ENCODE measurements at regions not wholly inside any gene's neighbourhood (a gene's known extent, or its start where the extent isn't known, plus 50 kb on each side); places are given as distances from the start of the nearest gene placed in this dataset.

DNA sequence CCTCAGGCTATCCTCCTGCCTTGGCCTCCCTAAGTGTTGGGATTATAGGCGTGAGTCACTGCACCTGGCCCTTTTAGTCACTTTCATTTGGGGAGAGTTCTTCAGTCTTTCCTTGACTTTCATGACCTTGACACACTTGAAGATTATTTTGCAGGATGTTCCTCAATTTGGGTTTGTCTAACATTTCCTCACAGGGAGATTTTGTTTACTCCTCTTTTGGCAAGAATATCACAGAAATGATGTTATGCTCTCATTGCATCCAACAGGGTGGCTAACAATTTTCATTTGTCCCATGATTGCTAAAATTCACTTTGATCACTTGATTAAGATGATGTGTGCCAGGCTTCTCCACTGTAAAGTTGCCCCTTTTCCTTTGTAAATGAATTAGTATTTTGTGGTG, 164.0 kb downstream of the ADSS2 start:
- H3K9ac ChIP-seq (ENCODE audit: low read depth, low read length, poor library complexity, severe bottlenecking), result no peak overlapping the region
- no peaks in the 10 kb centered on the region for H4K20me1 ChIP-seq (ENCODE audit: insufficient read depth, low read length, poor library complexity, severe bottlenecking)
- no peaks in the 10 kb centered on the region for H3K9me3 ChIP-seq (ENCODE audit: insufficient read depth, low read depth, low read length)
- no peaks in the 10 kb centered on the region for H3K79me2 ChIP-seq (ENCODE audit: insufficient read depth, low read length)
- TF ChIP-seq EZH2phosphoT487 (IDR thresholded peaks at IDR 0.05; ENCODE audit: borderline replicate concordance), result no peak
- TF ChIP-seq, protein P1, sequence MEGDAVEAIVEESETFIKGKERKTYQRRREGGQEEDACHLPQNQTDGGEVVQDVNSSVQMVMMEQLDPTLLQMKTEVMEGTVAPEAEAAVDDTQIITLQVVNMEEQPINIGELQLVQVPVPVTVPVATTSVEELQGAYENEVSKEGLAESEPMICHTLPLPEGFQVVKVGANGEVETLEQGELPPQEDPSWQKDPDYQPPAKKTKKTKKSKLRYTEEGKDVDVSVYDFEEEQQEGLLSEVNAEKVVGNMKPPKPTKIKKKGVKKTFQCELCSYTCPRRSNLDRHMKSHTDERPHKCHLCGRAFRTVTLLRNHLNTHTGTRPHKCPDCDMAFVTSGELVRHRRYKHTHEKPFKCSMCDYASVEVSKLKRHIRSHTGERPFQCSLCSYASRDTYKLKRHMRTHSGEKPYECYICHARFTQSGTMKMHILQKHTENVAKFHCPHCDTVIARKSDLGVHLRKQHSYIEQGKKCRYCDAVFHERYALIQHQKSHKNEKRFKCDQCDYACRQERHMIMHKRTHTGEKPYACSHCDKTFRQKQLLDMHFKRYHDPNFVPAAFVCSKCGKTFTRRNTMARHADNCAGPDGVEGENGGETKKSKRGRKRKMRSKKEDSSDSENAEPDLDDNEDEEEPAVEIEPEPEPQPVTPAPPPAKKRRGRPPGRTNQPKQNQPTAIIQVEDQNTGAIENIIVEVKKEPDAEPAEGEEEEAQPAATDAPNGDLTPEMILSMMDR (conservative IDR thresholded peaks at IDR 0.05; ENCODE audit: low read length), result no peak
- peaks cover 6% of the 10 kb centered on the region for H3K4me1 ChIP-seq (ENCODE audit: insufficient read depth, low read length, poor library complexity, severe bottlenecking)
- H3K9me2 ChIP-seq (replicated peaks; ENCODE audit: low read depth, low read length), result no peaks in the 10 kb centered on the region
- H3F3A ChIP-seq (ENCODE audit: low read depth), result no peaks in the 10 kb centered on the region
- no peaks in the 10 kb centered on the region for H3K36me3 ChIP-seq (ENCODE audit: insufficient read depth, low read length)
- H3K4me2 ChIP-seq (ENCODE audit: low read depth, low read length, poor library complexity, severe bottlenecking), result no peak overlapping the region
- H3K4me3 ChIP-seq (ENCODE audit: low read length, poor library complexity, severe bottlenecking), result no peak overlapping the region
- H3K27me3 ChIP-seq (ENCODE audit: insufficient read depth, low read length, poor library complexity, severe bottlenecking), result no peaks in the 10 kb centered on the region
- no peak overlapping the region for H2AFZ ChIP-seq (ENCODE audit: low read length)

DNA sequence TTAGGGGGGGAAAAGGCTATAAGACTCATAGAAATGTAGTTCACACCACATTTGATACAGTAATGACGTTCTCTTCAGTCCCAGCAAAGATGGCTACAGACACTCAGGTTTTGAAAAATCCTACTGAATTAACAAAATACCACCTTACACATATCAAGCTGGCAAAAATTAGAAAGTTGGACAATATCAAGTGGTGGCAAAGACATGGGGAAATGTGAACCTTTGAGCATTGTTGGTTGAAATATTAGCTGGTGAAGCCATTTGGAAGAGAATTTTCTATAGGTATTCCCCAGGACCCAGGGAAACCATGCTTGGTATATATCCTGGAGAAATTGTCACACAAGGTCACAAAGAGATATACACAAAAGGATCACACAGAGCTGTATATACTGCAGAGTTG, 163.0 kb downstream of the ADSS2 start:
- H3F3A ChIP-seq (ENCODE audit: low read depth), result no peaks in the 10 kb centered on the region
- H2AFZ ChIP-seq (ENCODE audit: low read length), result no peak overlapping the region
- H3K9me2 ChIP-seq (replicated peaks; ENCODE audit: low read depth, low read length), result no peaks in the 10 kb centered on the region
- H3K79me2 ChIP-seq (ENCODE audit: insufficient read depth, low read length), result no peaks in the 10 kb centered on the region
- H3K9me3 ChIP-seq (ENCODE audit: insufficient read depth, low read depth, low read length), result no peaks in the 10 kb centered on the region
- H3K27me3 ChIP-seq (ENCODE audit: insufficient read depth, low read length, poor library complexity, severe bottlenecking), result no peaks in the 10 kb centered on the region
- H4K20me1 ChIP-seq (ENCODE audit: insufficient read depth, low read length, poor library complexity, severe bottlenecking), result no peaks in the 10 kb centered on the region
- peaks cover 6% of the 10 kb centered on the region for H3K4me1 ChIP-seq (ENCODE audit: insufficient read depth, low read length, poor library complexity, severe bottlenecking)
- TF ChIP-seq, protein P1 (conservative IDR thresholded peaks at IDR 0.05; ENCODE audit: low read length), result no peak
- no peak for TF ChIP-seq EZH2phosphoT487 (IDR thresholded peaks at IDR 0.05; ENCODE audit: borderline replicate concordance)
- no peak overlapping the region for H3K4me3 ChIP-seq (ENCODE audit: low read length, poor library complexity, severe bottlenecking)
- no peak overlapping the region for H3K9ac ChIP-seq (ENCODE audit: low read depth, low read length, poor library complexity, severe bottlenecking)
- H3K36me3 ChIP-seq (ENCODE audit: insufficient read depth, low read length), result no peaks in the 10 kb centered on the region
- H3K4me2 ChIP-seq (ENCODE audit: low read depth, low read length, poor library complexity, severe bottlenecking), result no peak overlapping the region

DNA sequence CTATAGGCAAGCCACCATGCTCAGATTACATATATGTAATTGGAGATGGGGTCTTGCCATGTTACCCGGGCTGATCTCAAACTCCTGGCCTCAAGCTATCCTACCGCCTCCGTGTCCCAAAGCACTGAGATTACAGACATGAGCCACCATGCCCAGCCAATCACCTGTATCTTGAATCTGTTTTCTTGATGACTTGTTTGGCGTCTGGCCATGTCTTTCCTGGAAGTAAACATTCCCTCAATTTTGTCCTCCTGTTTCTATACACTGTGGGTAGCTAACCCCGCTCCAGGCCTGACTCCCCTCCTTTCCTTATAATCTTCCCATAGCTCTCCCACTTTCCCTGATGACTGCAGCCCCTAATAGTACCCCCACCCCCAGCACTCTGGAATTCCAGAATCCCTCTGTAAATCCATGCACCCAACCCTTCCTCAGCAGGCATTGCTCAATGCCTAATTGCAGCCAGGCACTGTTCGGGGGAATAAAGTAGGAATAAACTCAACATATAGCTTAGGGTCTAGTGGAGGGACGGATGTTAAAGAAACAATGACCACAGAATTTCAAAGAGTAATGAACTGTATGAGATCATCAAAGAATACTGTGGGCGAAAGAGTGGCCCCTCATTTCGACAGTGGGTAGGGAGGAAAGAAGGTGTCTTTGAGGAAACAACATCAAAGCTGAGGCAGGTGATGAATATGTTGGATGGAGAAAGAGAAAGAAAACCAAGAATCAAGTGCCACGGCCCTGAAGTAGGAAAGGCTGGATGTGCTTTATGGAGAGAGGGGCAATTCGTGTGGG, 161.5 kb downstream of the ADSS2 start:
- Histone ChIP-seq H3K79me2 (ENCODE audit: insufficient read depth, low read length) (no peaks in the 10 kb centered on the region), H3F3A (ENCODE audit: low read depth) (no peaks in the 10 kb centered on the region), H3K9me3 (ENCODE audit: insufficient read depth, low read depth, low read length) (no peaks in the 10 kb centered on the region), H3K27me3 (ENCODE audit: insufficient read depth, low read length, poor library complexity, severe bottlenecking) (no peaks in the 10 kb centered on the region), H3K4me3 (ENCODE audit: low read length, poor library complexity, severe bottlenecking) (no peak overlapping the region), H3K36me3 (ENCODE audit: insufficient read depth, low read length) (no peaks in the 10 kb centered on the region), H3K9me2 (replicated peaks; ENCODE audit: low read depth, low read length) (no peaks in the 10 kb centered on the region), H3K4me2 (ENCODE audit: low read depth, low read length, poor library complexity, severe bottlenecking) (no peak overlapping the region), H3K4me1 (ENCODE audit: insufficient read depth, low read length, poor library complexity, severe bottlenecking) (peaks cover 6% of the 10 kb centered on the region), H4K20me1 (ENCODE audit: insufficient read depth, low read length, poor library complexity, severe bottlenecking) (no peaks in the 10 kb centered on the region), H2AFZ (ENCODE audit: low read length) (no peak overlapping the region), H3K9ac (ENCODE audit: low read depth, low read length, poor library complexity, severe bottlenecking) (no peak overlapping the region)
- TF ChIP-seq, protein P1 (conservative IDR thresholded peaks at IDR 0.05; ENCODE audit: low read length), result no peak
- no peak for TF ChIP-seq EZH2phosphoT487 (IDR thresholded peaks at IDR 0.05; ENCODE audit: borderline replicate concordance)

Data from Loucy (cell line).